Middle frontal gyrus (tissue), 1 donor: ENCODE measurements at regions not wholly inside any gene's neighbourhood (a gene's known extent, or its start where the extent isn't known, plus 50 kb on each side); places are given as distances from the start of the nearest gene placed in this dataset.
"Not testable (repeated sequence)": the region's sequence is repeated elsewhere in the genome, so short reads cannot be mapped to it uniquely, and the experiment has no call there.

Experiments used
- DNase-seq: peaks from one replicate; pipeline ENCODE4 v3.0.0-alpha.2; 2015; ENCODE audit warnings: low spot score; ENCODE audit errors: extremely low spot score

DNA sequence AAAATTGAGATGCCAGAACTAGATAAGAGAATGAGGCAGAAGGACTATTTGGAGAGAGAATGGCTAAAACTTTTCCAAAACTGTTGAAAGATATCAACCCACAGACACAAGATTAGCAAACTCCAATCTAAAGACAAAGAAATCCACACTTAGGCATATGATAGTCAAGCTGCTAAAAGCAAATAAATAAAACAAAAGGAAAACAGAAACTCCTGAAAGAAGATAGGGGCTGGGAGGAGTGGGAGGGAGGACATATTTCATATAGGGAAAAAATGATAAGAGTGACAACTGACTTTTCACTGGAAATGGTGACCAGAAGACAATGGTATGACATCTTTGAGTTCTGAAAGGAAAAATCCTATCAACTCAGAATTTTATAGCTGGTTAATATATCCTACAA lies 105.4 kb upstream of the ADO start:
- no peak for DNase-seq

- not testable (repeated sequence) for DNase-seq
Measured at GRCh38 chr10:62704121-62704520, 100.4 kb upstream of the ADO start.

GRCh38 chr10:62705789-62706188 lies 98.7 kb upstream of the ADO start:
- DNase-seq, result no peak

DNA sequence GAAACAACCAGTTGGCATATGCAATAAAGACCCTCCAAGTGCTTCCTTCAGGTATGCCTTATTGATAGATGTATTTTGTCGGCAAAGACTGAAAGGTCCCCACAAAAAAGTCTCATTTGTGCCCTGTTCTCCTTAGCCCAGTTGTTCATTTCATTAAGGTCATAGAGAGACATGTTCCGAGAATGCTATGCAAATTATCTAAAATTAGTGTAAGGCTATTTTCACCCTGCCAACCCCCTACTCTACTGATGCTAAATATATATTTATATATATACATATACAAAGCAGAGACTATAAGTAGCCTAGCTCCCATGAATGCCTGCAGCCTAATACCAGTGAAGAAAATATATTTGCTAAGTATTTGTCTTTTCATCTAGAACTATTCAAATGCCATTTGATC lies 96.7 kb upstream of the ADO start:
- DNase-seq, result no peak

DNA sequence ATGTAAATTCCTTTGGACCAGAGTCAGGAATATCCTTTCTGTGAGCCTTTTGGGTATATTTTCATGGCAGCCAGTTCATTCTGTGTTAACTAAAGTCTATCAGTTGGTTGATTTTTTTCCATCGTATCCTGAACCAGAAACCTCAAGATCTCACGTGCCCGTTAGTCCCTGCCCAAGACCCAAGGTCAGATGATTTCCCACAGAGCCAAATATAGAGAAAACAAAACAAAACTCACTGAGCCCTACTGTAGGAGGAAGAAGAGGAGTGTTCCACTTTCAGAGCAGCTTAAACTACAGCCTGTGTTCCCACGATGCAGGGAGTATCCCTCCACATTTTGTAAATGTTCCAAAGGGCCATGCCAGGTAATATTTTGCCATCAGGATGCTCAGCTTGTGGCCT lies 96.0 kb upstream of the ADO start:
- no peak for DNase-seq

DNA sequence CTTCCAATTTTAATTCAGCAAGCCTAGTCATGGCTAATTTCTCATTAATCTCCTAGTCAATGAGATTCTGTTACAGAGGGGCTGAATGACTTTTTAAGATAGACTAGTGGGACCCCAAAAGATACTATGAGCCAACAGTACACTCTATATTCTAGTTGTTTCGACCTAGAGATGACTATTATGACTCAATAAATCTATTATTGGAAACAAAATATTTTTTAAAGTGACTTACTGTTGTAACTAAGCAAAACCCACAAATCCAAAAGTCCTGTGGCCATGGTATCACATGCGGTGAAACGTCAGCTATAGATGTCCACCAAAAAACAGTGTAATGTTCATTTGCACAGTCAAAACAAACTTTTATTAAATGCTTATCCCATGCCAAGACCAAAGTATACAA lies 95.3 kb upstream of the ADO start:
- DNase-seq, result no peak

GRCh38 chr10:62710182-62710581 lies 94.3 kb upstream of the ADO start:
- DNase-seq, result no peak

DNA sequence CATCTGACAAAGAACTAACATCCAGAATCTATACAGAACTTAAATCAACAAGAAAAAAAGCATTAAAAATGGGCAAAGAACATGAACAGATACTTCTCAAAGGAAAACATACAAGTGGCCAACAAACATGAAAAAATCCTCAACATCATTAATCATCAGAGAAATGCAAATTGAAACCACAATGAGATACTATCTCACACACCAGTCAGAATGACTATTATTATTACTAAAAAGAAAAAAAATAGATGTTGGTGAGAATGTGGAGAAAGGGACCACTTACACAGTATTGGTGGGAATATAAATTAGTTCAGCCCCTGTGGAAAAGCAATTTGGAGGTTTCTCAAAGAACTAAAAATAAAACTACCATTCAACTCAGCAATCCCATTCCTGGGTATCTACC lies 89.1 kb upstream of the ADO start:
- DNase-seq, result no peak

- DNase-seq, result no peak
Measured at GRCh38 chr10:62718585-62718984, 85.9 kb upstream of the ADO start.

DNA sequence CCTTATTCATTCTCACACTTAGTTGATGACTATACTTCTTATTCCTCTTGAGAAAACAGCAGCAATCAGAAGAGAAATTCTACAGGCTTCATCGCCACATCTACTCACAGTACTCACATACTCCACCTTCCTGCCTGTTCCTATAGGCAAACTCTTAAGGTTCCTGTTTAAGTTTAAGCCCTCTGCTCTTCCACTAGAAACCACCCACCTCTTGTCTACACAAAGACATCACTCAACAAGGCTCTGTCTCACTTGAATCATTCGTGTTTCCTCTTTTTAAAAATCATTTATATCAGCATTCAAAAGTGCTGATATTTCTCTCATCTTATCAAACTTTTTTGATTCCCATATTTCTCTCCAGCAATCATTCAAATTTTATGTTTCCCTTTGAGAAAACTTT lies 85.5 kb upstream of the ADO start:
- DNase-seq, result no peak

DNA sequence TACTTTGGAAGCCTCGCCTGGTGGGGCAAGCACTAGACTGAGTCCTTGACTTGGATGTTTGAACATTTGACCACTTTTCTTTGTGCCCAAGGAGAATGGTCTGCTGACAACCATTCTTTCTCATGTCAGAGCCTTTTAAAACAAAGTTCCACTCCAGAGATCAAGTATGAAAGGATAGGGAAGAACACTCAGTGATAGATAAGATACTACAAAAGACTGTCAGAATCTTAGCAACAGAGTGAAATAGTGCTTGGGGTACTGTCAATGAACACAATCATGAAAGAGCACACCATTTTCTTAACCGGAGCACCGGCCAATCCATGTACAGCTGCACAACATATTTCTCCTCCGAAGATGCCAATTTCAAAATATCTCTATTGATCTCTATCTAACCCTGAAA lies 82.8 kb upstream of the ADO start:
- no peak for DNase-seq

DNA sequence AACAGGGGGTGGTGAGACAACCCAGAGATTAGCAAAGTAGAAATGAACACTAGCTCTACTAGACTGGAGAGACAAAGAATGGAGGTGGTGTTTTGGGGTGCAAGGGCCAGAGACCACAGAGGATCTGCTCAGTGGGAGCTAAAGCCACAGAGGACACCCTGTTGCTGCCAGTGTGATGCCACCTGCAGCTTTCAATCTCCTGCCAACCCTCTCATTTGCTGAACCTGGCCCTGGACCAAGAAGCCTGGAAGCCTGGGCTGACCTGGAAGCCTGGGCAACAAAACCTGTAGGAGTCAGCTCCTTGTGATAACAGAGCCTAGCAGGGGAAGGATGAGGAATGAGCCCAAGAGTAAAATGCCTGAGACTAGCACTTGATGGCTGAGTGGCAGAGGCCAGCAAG lies 81.1 kb upstream of the ADO start:
- no peak for DNase-seq

GRCh38 chr10:62724465-62724864 lies 80.1 kb upstream of the ADO start:
- no peak for DNase-seq

- DNase-seq, result no peak
Measured at GRCh38 chr10:62726142-62726541, 78.4 kb upstream of the ADO start.

DNA sequence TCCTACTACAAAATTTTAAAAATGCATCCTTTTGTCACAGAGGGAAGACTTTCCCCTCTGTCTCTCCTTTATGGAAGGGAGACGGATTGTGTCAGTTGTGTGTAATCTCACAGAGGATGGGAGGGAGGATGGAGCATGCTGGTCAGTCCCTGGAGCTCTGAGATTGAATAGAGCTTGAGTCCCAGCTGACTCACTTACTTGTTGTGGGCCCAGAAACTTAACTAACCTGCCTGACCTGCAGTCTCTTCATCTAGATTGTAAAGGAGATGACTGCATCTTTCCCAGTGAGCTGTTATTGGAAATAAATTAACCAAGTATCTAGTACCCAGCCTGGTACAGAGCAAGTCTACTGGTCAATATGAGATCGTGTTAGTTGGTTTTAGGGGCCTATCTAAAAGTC lies 77.9 kb upstream of the ADO start:
- DNase-seq, result no peak

DNA sequence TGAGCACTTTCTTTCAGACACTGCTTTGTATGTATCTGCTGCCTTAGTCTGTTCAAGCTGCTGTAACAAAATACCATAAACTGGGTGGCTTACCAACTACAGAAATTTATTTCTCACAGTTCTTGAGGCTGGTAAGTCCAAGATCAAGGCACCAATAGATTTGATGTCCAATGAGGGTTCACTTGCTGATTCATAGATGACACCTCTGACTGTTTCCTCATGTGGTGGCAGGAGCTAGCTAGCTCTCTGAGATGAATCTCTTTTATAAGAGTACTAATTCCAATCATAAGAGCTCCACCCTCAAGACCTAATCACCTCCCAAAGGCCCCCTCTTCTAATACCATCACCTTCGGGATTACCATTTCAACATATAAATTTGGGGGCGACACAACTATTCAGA lies 76.6 kb upstream of the ADO start:
- DNase-seq, result no peak

GRCh38 chr10:62728479-62728878 lies 76.0 kb upstream of the ADO start:
- no peak for DNase-seq

DNA sequence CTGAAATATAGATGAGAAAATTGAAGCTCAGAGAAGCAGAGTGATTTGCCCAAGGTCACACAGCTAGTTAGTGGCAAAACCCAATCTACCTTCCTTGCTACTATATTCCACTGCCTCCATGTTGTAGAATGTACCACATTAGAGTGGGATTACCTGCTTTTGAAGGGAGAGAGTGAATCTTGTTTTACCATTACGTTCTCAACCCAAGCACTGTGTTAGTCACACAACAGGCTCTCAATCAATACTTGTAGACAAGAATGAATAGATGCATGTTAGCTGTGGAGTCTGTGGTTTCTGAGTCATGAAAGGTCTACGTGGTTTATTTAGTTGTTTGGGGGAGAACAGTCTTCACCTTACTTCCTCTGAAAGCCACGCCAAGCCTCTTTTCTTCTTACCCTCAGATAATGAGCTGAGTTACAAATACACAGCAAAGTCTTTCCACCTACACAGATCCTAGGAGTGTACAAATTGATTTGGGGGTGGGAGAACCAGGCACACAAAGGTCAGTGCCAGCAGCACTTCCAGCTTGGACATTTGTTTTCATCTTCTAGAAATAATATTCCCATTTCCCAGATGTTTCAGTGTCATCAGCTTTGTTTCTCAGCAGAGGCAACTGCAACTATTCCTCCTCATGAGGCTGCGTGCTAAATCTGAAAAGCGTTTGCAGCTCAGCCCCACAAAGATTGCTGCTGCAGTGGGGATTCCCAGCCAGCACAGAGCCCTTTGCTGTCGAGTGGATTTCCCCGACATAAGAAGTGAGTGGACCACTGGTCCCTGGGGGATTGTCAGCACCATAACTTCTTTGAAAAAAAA lies 71.5 kb upstream of the ADO start:
- DNase-seq, result no peak

GRCh38 chr10:62733654-62734293 lies 70.7 kb upstream of the ADO start:
- DNase-seq, result no peak

GRCh38 chr10:62734781-62735463 lies 69.6 kb upstream of the ADO start:
- no peak for DNase-seq

GRCh38 chr10:62735464-62736167 lies 68.9 kb upstream of the ADO start:
- DNase-seq, result no peak

DNA sequence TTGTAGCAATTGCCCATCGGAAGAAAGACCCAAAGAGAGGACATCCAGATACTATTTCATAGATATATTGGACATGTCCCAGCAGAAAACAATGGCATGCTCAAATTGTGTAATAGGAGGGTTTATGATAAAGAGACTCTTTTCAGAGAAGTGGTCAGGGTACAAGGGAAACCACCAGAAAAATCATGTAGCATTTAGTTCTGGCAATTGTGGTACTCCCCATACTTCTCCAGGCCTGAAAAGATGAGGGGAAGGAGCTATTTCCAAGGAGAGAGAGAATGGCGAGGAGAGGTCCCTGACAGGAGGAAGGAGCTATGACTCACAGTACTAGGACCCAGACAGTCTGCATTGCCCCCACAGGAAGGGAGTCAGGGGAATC lies 68.4 kb upstream of the ADO start:
- no peak for DNase-seq
